Neural cell (in vitro differentiated cells): ENCODE measurements at regions not wholly inside any gene's neighbourhood (a gene's known extent, or its start where the extent isn't known, plus 50 kb on each side); places are given as distances from the start of the nearest gene placed in this dataset.

Experiments
- H2AFZ ChIP-seq: fragments of 200-600, 300-800 bp; sonication (generic), shearing (Covaris generic); 2 replicates; pipeline ENCODE4 v1.6.0; 2014; ENCODE audit warnings: low read depth, mild to moderate bottlenecking, antibody characterized with exemption, low read length, moderate library complexity
- H3F3A ChIP-seq: fragments of 200-600 bp; shearing (Covaris generic); 2 replicates; pipeline ENCODE4 v1.6.1; 2016; ENCODE audit warnings: mild to moderate bottlenecking, moderate library complexity, mixed read lengths, antibody characterized with exemption, low read length; ENCODE audit not compliant: insufficient read depth, poor library complexity, severe bottlenecking
- H3K27ac ChIP-seq: fragments of 200-600, 300-800 bp; sonication (generic), shearing (Covaris generic); 2 replicates; pipeline ENCODE4 v1.5.1; 2014; ENCODE audit warnings: mild to moderate bottlenecking, low read length, moderate library complexity
- H3K27me3 ChIP-seq: fragments of 300-800, 200-600 bp; sonication (generic), shearing (Covaris generic); 2 replicates; pipeline ENCODE4 v1.6.0; 2014; ENCODE audit warnings: mild to moderate bottlenecking, low read depth, low read length, moderate library complexity; ENCODE audit not compliant: insufficient read depth
- H3K36me3 ChIP-seq: fragments of 300-800, 200-600 bp; sonication (generic), shearing (Covaris generic); 2 replicates; pipeline ENCODE4 v1.5.1; 2014; ENCODE audit warnings: mild to moderate bottlenecking, antibody characterized with exemption, low read length, moderate library complexity; ENCODE audit not compliant: insufficient read depth
- H3K4me2 ChIP-seq: fragments of 300-800, 200-600 bp; sonication (generic), shearing (Covaris generic); 2 replicates; pipeline ENCODE4 v1.6.0; 2014; ENCODE audit warnings: mild to moderate bottlenecking, low read length
- H3K4me3 ChIP-seq: fragments of 300-800, 200-600 bp; sonication (generic), shearing (Covaris generic); 2 replicates; pipeline ENCODE4 v1.5.1; 2014; ENCODE audit warnings: mild to moderate bottlenecking, low read length, moderate library complexity
- H3K79me2 ChIP-seq: fragments of 200-600 bp; shearing (Covaris generic); replicated peaks from 2 replicates; pipeline ENCODE4 v1.6.0; 2014; ENCODE audit warnings: mild to moderate bottlenecking, low read length, moderate library complexity; ENCODE audit not compliant: insufficient read depth
- H3K9ac ChIP-seq: fragments of 300-800, 200-600 bp; sonication (generic), shearing (Covaris generic); 2 replicates; pipeline ENCODE4 v1.6.1; 2016; ENCODE audit warnings: mild to moderate bottlenecking, low read length, mixed read lengths
- H3K9me2 ChIP-seq: fragments of 200-600 bp; shearing (Covaris generic); 2 replicates; pipeline ENCODE4 v1.6.1; 2016; ENCODE audit warnings: mild to moderate bottlenecking, low read length, mixed read lengths; ENCODE audit not compliant: insufficient read depth
- H3K9me3 ChIP-seq: fragments of 200-600, 300-800 bp; sonication (generic), shearing (Covaris generic); 2 replicates; pipeline ENCODE4 v1.6.1; 2016; ENCODE audit warnings: mild to moderate bottlenecking, mixed run types, low read length, moderate library complexity, mixed read lengths
- H4K20me1 ChIP-seq: fragments of 200-600 bp; shearing (Covaris generic); 2 replicates; pipeline ENCODE4 v1.6.1; 2016; ENCODE audit warnings: mild to moderate bottlenecking, mixed run types; ENCODE audit not compliant: insufficient read depth
- CTCF ChIP-seq: fragments of 450-650 bp; IDR thresholded peaks from 2 replicates; pipeline ENCODE4 v1.5.1; 2014; ENCODE audit warnings: antibody characterized with exemption, mild to moderate bottlenecking, moderate library complexity; ENCODE audit not compliant: poor library complexity, severe bottlenecking
- EP300 ChIP-seq: fragments of 450-650 bp; conservative IDR thresholded peaks from 2 replicates; pipeline ENCODE4 v1.6.1; 2014; ENCODE audit warnings: antibody characterized with exemption, mild to moderate bottlenecking, moderate library complexity; ENCODE audit not compliant: poor library complexity, severe bottlenecking
- EZH2 ChIP-seq: fragments of 200-600, 300-800 bp; shearing (Covaris generic), sonication (generic); IDR thresholded peaks from 2 replicates; pipeline ENCODE4 v1.6.1; 2014; ENCODE audit warnings: antibody characterized with exemption, low read length, borderline replicate concordance, mild to moderate bottlenecking; ENCODE audit not compliant: insufficient read depth, poor library complexity, severe bottlenecking
- MXI1 ChIP-seq: fragments of 450-650 bp; conservative IDR thresholded peaks from 2 replicates; pipeline ENCODE4 v1.6.1; 2014; ENCODE audit warnings: antibody characterized with exemption, mild to moderate bottlenecking; ENCODE audit not compliant: poor library complexity, severe bottlenecking
- POLR2AphosphoS5 ChIP-seq: IDR thresholded peaks from 2 replicates; pipeline ENCODE4 v1.6.1; 2012
- RAD21 ChIP-seq: fragments of 450-650 bp; conservative IDR thresholded peaks from 2 replicates; pipeline ENCODE4 v1.6.1; 2014; ENCODE audit warnings: antibody characterized with exemption, mild to moderate bottlenecking, moderate library complexity
- REST ChIP-seq: IDR thresholded peaks from 2 replicates; pipeline ENCODE4 v1.6.1; 2012; ENCODE audit warnings: borderline replicate concordance
- SMC3 ChIP-seq: fragments of 450-650 bp; conservative IDR thresholded peaks from 2 replicates; pipeline ENCODE4 v1.6.1; 2014; ENCODE audit warnings: antibody characterized with exemption, mild to moderate bottlenecking, moderate library complexity; ENCODE audit not compliant: poor library complexity
- TAF1 ChIP-seq: IDR thresholded peaks from 2 replicates; pipeline ENCODE4 v1.6.1; 2012; ENCODE audit warnings: low read depth

DNA sequence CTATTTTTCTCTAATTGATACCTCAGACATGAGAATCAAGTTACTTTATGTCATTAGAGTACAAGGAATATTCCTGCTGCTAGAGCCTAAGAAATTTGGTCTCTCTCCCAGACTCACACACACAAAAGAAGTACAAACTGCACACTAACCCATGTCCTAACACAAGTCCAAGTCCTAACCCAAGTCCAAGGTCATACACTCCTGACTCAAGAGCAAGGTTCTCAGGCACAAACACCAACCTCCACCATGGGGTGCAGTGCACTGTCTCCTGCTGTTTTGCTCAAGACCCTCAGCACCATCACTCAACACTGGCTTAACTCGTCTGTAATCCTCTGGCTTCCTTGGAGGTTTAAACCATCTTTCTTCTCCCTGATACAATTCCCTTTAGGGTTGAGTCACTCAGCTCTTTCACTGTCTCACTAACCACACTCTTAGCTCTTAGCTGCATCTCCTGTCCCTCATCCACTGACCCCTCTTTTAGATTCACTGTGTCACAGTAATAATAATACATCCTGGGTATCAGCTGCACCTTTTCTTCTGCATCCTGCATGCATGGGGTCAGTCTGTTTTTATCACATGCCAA, 129.8 kb downstream of the BCL2L11 start:
- no peak for TF ChIP-seq CTCF
- TF ChIP-seq TAF1, result no peak
- TF ChIP-seq SMC3, result no peak
- no peak for TF ChIP-seq EZH2
- TF ChIP-seq POLR2AphosphoS5, result no peak
- TF ChIP-seq MXI1, result no peak
- no peak for TF ChIP-seq EP300
- no peak for TF ChIP-seq RAD21
- TF ChIP-seq REST, result no peak
- no peak overlapping the region for H3K4me2 ChIP-seq
- H3K79me2 ChIP-seq, result no peaks in the 10 kb centered on the region
- H4K20me1 ChIP-seq, result no peaks in the 10 kb centered on the region
- no peak overlapping the region for H3K9ac ChIP-seq
- H3K4me3 ChIP-seq, result no peak overlapping the region
- H3K36me3 ChIP-seq, result no peaks in the 10 kb centered on the region
- no peaks in the 10 kb centered on the region for H3K9me3 ChIP-seq
- H3K9me2 ChIP-seq, result no peaks in the 10 kb centered on the region
- H3F3A ChIP-seq, result no peaks in the 10 kb centered on the region
- no peak overlapping the region for H2AFZ ChIP-seq
- H3K27ac ChIP-seq, result no peak overlapping the region
- no peaks in the 10 kb centered on the region for H3K27me3 ChIP-seq

DNA sequence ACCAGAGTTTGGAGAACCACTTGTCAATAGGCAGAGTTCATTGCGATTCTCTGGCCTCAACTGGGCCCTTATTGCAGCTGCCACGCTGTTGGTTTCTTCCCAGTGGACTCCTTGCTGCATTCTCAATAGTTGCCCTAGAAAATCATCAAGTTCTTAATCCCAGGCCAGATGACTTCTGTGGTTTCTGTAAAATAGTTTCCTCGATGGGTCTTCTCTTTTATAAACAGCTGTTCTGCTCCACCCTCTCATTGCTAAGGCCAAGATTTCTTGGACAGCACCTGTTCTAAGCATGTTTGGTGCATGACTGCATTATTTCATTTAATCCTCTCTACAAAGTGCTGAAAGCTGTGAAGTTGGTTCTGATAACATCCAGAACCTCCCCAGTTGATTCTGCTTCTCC, 131.0 kb downstream of the BCL2L11 start:
- no peak overlapping the region for H3K4me2 ChIP-seq

More for the DNA sequence above, 131.0 kb downstream of the BCL2L11 start:
- Histone ChIP-seq H3K27ac (no peak overlapping the region), H3F3A (no peaks in the 10 kb centered on the region), H4K20me1 (no peaks in the 10 kb centered on the region), H3K36me3 (no peaks in the 10 kb centered on the region), H2AFZ (no peak overlapping the region), H3K9me3 (no peaks in the 10 kb centered on the region), H3K4me3 (no peak overlapping the region), H3K79me2 (no peaks in the 10 kb centered on the region), H3K9me2 (no peaks in the 10 kb centered on the region), H3K9ac (no peak overlapping the region), H3K27me3 (no peaks in the 10 kb centered on the region)
- TF ChIP-seq REST, result no peak
- TF ChIP-seq RAD21, result no peak
- no peak for TF ChIP-seq EP300
- no peak for TF ChIP-seq EZH2
- TF ChIP-seq POLR2AphosphoS5, result no peak
- TF ChIP-seq MXI1, result no peak
- TF ChIP-seq SMC3, result no peak
- no peak for TF ChIP-seq CTCF
- no peak for TF ChIP-seq TAF1
